ENCODE measurements at regions not wholly inside any gene's neighbourhood (a gene's known extent, or its start where the extent isn't known, plus 50 kb on each side); places are given as distances from the start of the nearest gene placed in this dataset.

- no peak for DNase-seq
These were observed 220.3 kb downstream of the SIPA1L2 start for GRCh38 chr1:232409584-232409983.

- no peak for DNase-seq
These were observed 222.8 kb downstream of the SIPA1L2 start for GRCh38 chr1:232407120-232407519.

- DNase-seq = no peak
These were observed 224.2 kb downstream of the SIPA1L2 start for GRCh38 chr1:232405781-232406180.

GRCh38 chr1:232404981-232405731, 224.8 kb downstream of the SIPA1L2 start:
- DNase-seq = no peak

GRCh38 chr1:232404227-232404626, 225.7 kb downstream of the SIPA1L2 start:
- no peak for DNase-seq

- DNase-seq = no peak
These were observed 226.8 kb downstream of the SIPA1L2 start for GRCh38 chr1:232403017-232403714.

- no peak for DNase-seq
These were observed 231.1 kb downstream of the SIPA1L2 start for GRCh38 chr1:232398823-232399222.

- DNase-seq = no peak
These were observed 236.3 kb downstream of the SIPA1L2 start for GRCh38 chr1:232393444-232394146.

GRCh38 chr1:232393010-232393409, 236.9 kb downstream of the SIPA1L2 start:
- DNase-seq = no peak

GRCh38 chr1:232390590-232390989, 239.3 kb downstream of the SIPA1L2 start:
- DNase-seq = no peak

- DNase-seq = no peak
These were observed 240.2 kb downstream of the SIPA1L2 start for GRCh38 chr1:232389744-232390143.

- no peak for DNase-seq
These were observed 241.6 kb downstream of the SIPA1L2 start for GRCh38 chr1:232388363-232388762.

- DNase-seq = no peak
These were observed 243.0 kb downstream of the SIPA1L2 start for GRCh38 chr1:232386721-232387510.

GRCh38 chr1:232386294-232386693, 243.6 kb downstream of the SIPA1L2 start:
- DNase-seq = no peak

GRCh38 chr1:232385221-232385620, 244.7 kb downstream of the SIPA1L2 start:
- DNase-seq = no peak

GRCh38 chr1:232384171-232384883, 245.6 kb downstream of the SIPA1L2 start:
- DNase-seq = no peak

GRCh38 chr1:232383455-232384123, 246.3 kb downstream of the SIPA1L2 start:
- no peak for DNase-seq

GRCh38 chr1:232382671-232383070, 247.3 kb downstream of the SIPA1L2 start:
- no peak for DNase-seq

- DNase-seq = no peak
These were observed 248.4 kb downstream of the SIPA1L2 start for GRCh38 chr1:232381394-232382100.

GRCh38 chr1:232380596-232380995, 249.3 kb downstream of the SIPA1L2 start:
- no peak for DNase-seq

GRCh38 chr1:232380131-232380530, 249.8 kb downstream of the SIPA1L2 start:
- DNase-seq = no peak

Data from AML-193 (cell line).